ENCODE measurements at regions not wholly inside any gene's neighbourhood (a gene's known extent, or its start where the extent isn't known, plus 50 kb on each side); places are given as distances from the start of the nearest gene placed in this dataset.

DNA sequence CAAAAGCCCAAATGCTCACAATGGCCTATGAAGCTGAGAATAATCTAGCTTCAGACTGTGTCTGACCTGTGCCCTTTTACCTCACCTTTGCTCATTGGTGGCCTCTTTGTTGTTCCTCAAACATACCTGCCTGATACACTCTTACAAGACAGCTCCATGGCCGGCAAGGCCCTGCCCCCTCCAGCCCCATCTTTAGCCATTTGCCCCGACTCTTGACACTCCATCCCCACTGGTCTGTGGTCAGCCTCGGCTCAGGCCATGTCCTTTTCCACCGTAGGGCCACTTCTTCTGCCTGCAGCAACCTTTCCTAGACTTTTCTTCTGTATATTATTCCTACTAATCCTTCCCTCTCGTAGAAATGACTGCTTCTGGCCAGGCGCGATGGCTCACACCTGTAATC, 265.2 kb downstream of the RPS24 start:
- no peak for DNase-seq (ENCODE audit: low read depth)

DNA sequence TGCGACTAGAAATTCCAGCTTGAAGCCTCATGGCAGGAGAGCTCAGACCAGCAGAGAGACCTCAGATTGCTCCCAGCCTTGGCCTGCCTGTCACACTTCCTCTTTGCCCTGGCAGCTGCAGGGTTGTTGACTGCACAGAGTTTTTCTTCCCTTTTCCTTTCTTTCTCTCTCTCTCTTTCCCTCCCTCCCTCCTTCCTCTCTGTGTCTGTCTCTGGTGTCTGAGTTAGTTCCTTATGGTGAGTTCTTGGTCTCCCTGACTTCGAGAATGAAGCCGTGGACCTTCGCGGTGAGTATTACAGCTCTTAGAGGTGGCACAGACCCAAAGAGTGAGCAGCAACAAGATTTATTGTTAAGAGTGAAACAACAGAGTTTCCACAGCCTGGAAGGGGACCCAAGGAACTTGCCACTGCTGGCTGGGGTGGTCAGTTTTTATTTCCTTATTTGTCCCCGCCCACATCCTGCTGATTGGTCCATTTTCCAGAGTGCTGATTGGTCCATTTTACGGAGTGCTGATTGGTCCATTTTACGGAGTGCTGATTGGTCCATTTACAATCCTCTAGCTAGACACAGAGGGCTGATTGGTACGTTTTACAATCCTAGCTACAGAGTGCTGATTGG, 266.3 kb downstream of the RPS24 start:
- DNase-seq (ENCODE audit: low read depth), result peak; percentile 38

DNA sequence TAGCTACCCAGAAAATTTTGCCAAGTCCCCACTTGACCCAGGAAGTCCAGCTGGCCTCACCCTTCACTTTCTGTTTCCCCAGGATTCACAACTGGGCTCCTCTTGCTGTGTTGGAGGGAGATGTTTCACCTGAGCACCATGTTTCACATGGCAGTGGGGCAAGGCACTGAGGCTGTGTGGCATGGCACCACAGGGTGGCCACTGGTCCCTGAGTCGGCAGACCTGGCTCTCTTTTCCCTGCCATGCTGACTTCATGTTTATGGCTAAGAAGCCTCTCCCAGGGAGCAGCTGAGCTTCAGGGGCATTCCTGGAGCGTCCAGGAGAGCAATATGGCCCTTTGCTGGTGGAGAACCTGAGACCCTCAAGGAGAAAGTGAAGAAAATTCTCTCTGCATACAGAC, 266.9 kb downstream of the RPS24 start:
- DNase-seq (ENCODE audit: low read depth), result no peak

DNA sequence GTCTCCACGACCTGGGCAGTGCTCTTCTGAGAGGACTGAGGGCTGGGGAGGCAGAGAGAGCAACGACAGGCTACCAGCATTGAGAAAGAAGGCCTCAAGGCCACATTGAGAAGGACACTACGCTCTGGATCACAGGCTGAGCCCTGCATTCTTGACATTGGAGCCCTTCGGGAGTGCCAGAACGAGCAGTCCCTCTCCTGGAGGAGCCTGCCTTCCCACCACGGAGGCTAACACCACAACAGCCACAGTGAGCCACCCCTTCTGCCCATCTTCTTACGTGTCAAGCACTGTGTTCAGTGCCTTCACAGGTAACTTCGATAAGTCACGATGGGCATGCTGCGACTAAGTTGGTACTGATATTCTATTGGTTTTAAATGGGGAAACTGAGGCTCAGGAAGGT, 267.8 kb downstream of the RPS24 start:
- DNase-seq (ENCODE audit: low read depth), result no peak

DNA sequence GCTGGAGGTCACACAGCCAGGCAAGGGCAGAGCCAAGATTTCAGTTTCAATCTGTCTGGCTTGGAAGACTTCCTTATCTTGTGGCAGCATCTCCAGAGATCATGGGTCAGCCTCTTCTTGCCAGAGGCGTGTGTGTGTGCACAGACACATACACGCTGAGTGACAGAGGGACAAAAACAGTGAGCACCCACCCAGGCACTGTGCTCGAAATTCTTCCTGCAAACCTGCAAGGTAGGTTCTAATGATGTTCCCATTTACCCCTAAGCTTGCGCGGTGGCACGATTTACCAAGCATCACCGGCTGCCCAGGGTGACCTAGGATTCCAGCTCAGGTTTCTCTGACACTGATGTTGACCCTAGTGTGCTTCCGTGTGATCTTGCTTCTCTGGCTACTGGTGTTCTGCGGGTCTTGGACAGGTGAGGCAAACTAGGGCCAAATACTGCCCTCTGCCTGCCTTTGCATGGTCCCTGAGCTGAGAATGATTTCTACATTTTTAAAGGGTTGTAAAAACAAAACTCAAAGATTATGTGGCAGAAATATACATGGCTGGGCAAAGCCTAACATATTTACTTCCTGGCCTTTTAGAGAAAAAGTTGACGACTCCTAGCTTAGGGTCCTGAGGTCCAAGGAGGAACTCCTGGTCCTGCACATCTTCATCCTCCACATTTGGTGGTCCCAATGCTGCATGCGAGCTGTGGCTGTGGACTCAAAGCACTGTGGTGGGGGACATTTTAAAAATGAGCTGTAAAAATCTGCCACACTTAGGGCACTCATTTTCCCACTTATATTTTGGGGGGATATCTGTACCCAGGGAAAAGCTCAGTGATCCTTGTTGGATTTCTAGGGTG, 268.5 kb downstream of the RPS24 start:
- DNase-seq (ENCODE audit: low read depth), result no peak

DNA sequence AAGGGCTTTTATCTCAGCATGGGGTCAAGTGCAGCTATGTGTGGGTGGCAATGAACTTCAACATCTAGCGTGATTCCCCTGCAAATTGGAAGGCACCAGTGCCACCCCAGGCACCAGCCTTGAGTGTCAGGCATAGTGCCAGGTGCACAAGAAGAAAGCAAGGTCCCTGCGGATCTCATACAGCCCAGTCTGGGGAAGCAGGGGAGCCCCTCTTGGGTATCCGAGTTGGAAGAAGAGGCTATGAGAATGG, 269.0 kb downstream of the RPS24 start:
- no peak for DNase-seq (ENCODE audit: low read depth)

DNA sequence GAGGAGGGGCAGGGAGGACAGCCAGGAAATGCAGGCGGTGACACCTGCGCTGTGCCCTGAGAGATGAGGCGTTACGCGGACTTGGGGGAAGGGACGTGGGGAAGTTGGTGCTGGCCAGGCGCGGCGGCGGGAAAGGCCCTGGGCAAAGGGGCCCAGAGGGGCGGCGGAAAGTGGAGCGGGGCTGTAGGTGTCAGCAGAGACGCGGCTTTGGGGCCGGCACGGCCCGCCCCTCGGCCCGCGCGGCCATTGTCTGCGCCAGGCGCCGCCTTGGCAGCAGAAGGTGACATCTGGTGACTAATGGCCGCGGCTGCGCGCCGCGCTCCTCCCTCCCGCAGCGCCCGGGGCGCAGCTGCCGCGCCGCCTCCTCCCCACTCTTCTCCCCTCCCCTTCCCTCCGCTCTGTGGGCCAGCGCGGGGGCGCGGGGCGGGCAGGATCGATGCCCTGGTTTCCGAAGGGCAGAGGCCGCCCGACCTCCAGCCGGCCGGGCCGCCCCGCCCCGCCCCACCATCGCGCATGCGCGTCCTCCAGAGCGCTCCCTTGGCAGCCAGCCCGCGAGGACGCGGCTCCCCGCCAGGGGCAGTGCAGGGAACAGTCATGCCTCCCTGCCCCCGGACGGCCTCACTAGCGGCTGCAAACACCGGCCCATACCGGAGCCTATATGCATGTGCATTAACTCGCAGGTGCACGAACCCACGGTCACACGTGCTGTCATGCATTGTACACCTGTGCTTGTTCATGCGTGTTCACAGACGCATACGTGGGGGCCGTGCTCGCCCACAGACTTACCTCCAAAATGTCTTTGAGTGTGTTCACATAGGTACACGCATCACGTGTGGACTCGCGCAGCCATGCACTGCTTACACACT, 269.6 kb downstream of the RPS24 start:
- DNase-seq (ENCODE audit: low read depth), result peak; percentile 85

DNA sequence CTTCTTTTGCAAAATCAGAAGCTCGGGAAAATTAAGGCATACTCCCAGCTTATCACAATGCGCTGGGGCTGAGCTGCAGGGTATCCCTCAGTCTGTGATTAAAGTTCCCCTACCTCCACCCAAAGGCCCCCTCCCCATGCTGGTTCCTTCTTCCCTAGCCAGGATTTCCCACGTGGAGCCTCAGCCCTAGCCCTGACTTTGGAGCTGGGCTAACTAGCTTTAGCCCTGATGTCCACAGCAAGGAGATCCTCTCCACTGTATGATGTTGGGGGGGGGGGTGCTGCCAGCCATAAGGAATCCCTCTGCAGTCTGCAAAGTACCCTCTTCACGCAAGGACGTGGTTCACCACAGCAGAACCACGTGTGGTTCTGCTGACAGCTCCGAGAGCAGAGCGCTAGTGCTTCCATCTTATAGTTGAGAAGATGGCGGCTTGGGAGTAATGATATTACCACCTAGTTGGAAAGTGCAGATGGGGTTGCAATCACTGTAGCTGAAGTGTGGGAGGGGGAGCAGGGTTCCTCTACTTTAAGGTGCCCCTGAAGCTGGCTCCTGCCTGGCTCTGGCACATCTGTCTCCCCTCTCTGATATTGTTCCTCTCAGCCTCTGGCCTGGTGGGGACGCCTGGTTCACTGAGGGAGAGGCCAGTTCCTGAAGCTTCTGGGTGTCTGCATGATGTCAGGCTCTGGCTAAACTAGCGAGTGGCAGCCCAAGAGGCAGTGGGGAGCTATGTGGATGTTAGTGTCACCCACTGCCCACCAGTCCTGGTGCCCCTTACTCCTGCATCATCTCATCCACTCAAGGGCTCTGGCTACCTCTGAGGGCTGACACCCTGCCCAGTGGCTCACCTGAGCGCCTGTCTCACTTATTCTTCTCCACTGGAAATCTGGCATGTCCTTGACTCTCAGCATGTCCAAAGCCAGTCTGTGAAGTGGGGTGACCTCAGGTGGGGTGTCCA, 270.7 kb downstream of the RPS24 start:
- DNase-seq (ENCODE audit: low read depth), result no peak

DNA sequence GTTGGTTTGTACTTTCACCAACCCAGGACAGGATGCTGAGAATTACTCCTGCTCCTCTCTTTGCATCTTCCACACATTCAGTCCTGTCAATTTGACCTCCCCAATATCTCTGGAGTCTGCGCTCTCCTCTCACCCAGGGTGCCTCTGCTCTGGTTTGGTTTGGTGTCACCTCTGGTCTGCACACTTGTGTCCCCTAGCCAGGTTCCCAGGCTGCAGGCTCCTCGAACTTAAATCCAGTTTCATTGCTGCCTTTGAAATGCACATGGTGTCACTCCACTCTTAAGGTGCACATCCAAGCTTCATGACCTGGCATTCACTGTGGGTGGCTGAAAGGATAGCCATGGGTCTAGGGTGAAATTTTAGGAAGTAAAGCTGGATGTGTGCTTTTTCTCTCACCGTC, 271.6 kb downstream of the RPS24 start:
- DNase-seq (ENCODE audit: low read depth), result no peak

DNA sequence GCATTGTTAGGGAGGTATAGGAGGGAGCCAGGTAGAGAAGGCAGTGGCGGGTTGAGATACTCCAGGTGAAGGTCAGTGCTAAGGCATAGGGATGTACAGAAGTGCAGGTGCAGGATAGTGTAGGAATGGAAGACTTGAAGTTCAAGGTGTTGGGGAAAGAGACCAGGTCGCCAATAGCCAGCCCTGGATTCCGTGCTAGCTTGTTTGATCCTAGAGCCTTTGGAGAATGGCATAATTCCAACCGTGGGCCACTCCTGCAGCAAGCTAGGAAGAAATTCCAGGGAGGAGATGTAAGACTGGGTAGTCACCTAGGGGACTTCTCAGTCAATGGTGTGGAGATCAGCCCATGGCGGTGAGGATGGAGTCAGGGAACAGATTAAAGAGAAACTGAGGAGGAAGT, 272.7 kb downstream of the RPS24 start:
- no peak for DNase-seq (ENCODE audit: low read depth)

DNA sequence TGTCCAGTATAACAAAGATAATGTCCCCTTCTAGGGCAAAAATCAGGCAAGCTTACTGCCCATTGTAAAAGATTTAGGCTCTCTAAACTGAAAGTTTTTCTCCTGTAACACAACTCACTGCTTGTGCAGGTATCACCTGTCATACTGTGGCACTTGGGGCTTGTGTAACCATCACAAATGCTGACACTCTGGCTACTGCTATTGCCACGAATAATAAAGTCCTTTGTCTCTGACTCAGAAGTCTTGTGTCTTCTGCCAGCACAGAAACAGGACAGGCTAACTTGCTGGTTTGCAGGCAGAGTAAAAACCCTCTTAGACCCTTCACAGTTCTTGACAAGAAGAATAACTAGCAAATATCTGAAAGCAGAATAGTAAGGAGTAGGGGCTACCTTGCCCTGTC, 273.9 kb downstream of the RPS24 start:
- DNase-seq (ENCODE audit: low read depth), result no peak

DNA sequence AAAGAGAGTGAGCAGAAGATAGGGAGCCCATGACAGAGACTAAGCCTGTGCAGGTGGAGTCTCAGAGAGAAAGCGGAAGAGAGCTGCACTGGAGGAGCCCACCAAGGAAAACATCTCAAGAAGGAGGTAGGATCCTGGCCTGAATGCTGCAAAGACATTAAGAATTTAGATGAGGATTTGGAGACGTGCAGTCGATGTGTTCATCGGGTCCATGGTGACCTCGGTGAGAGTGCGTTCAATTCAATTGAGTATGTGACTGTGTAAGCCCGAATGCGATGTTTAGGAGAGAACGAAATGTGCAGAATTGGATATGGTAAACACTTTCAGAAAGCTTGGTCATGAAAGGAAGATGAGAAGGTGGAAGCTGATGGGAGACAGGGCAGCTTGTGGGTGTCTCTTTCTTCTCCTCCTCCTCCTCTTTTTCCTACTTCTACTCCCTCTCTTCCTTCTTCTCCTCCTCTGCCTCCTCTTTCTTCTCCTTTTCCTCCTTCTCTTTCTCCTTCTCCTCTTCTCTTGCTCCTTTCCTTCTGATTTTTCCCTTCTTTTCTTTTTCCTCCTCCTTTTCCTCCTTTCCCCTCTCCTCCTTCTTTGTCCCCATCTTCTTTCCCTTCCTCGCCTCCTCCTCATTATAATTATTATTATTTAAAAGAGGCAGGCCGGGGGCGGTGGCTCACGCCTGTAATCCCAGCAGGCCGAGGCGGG, 276.0 kb downstream of the RPS24 start:
- no peak for DNase-seq (ENCODE audit: low read depth)

DNA sequence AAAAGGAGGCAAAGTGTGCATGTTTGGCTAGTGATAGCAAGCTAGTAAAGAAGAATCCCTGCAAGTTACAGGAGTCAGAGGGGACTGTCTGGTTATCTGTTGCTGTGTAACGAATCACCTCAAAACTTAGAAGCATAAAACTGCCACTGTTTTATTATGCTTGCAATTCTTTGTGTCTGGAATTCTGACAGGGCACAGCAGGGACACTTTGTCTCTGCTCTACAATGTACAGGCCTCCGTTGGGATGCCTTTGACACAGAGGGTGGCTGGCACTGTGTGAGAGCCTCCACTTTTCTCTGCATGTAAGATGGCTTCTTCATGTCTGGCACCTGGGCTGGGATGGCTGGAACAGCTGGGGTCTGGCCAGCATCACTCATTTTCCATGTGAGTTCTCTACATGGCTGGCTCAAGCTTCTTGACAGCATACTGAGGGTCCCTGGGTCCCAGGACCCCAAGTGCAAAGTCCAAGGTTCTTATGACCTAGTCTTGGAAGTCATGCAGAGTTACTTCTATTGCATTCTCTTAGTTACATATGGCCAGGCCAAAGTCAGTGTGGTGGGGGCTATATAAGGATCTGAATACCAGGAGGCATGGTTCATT, 276.9 kb downstream of the RPS24 start:
- no peak for DNase-seq (ENCODE audit: low read depth)

DNA sequence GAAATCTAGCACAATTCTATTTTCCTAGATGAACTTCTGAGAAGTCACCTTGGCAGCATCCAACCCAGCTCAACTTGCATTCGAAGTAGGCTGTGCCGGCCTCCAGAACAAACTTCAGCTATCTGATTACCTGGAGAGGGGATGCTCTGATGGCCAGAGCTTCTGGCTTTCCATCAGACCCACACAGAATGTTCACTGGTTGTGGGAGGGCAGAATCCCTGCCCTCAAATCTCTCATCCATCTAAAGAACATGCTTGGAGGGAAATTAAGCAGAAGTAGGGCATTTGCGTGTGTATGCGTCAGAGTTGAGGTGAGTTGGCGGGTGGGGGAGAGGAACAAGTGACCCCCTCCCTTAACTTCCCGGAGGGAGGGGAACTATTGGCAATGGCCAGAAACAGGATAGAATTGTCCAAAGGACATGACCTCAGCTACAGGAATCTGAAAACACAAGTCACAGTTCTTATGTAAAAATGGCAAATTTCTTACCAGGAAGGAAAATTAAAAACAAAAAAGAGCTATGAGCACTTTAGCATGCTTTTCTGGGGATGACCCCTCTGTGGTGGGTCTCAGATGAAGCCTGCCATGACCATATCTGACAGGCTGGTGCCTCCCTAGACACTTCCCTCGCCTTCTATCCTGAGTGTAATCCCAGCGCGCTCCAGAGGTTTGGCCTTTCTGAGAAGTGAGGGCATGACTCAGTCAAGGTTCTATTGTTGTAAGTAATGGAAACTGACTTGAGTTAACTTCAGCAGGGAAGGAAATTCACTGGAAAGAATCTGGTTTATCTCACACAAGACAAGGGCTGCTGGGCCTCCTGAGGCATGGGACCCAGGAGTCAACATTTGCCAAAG, 278.8 kb downstream of the RPS24 start:
- no peak for DNase-seq (ENCODE audit: low read depth)

DNA sequence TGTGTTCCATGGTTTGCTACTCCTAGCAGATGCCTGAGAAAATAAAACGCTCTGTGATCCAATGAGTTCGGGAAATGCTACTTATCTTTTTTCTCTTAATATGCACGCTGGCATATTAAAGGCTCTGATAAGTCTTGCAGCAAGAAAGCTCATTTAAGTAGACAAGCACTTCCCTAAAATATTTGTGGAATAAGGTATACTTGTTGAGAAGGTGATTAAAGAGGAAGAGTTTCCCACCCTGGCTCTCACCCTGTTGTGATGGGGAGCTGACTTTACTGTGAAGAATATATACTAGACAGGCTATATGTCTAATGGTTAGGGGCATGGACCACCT, 279.4 kb downstream of the RPS24 start:
- no peak for DNase-seq (ENCODE audit: low read depth)

DNA sequence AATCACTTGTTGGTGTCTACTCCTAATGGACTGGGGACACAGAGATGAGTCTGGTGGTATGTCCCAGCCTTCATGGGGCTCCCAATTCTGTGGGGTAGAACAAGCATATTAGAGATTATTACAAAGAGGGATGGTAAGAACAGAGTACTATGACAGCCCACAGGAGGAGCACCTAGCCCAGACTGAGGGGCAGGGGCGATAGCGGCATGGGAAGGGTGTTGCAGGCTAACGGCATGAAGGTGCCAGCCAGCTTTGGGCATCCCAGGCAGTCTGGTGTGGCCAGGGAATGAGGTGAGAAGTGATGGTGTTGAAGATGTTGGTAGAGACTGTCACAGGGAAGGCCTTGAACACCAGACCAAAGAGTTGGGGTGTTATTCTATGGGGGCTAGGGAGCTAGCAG, 280.0 kb downstream of the RPS24 start:
- DNase-seq (ENCODE audit: low read depth), result no peak

DNA sequence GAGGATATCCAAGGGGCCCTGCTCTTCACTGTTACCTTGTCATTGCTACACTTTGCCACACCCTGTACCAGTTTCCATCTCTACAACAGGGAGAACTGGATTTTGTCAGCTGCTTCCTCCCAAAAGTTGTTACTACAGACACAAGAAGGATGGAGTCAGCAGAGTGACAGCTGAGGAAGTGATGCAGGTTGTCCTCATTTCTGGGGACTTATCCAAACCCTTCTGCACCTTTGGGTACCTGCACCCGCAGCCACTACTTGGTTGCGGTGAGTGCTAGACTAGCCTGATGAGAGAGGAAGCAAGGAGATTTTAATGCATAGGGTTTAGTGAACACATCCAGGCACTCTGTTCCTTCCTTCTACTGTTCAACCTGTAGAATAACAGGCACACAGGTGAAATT, 281.0 kb downstream of the RPS24 start:
- no peak for DNase-seq (ENCODE audit: low read depth)

DNA sequence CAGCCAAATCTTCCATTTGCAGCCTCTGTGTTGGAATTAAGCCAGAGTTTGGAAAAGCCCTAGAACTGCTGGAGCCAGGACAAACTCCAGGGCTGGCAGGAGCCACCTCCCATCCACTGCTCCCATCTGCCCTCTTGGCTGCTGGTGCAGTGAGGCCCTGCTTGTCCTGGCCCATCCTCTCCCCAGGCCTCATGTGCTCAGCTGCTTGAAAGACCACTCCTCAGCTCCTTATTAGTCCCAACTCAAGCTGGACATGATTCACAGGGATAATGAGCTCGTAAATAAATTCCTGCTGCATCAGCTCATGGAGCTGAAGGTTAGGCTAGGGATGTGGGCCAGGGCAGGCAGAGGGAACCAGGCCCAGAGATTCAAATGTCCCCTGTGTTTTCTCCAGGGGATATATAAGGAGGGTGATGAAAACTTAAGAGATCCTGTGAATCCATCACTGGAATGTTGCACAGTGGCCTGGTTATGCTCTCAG, 282.8 kb downstream of the RPS24 start:
- DNase-seq (ENCODE audit: low read depth), result no peak

DNA sequence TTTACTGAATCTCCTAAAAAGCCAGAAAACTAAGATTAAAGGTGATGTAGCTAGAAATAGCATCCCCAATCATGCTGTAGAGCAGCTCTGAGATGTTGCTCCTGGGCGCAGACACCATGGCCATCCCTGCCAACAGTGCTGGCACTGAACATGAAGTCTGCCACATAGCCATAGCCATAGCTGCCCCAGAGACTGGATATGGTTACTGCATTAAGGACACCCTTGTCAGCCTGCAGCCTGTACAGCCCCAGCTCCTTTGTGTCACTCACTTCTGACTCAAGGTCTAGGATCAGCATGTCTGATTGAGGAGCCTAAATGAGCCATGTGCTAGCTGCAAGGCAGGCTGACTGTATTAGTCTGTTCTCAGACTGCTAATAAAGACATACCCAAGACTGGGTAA, 284.6 kb downstream of the RPS24 start:
- no peak for DNase-seq (ENCODE audit: low read depth)

DNA sequence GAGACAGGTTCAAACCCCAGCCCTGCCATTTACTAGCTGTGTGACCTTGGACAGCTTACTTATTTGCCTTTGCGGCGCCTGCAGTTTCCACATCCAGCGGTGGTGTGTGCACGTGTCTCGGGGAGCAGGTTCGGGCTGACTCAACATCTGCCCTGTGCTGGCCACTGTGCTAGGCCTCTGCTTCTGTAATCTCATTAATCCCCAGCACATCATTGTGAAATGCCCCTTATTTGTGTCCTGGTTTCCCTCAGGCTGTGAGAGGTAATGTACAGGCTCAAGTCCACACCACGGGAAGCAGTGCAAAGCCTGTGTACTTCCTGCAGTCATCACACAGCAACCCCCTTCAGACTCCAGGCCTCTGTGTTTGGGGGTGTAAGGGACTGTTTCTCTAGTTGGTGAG, 285.7 kb downstream of the RPS24 start:
- no peak for DNase-seq (ENCODE audit: low read depth)
